Esophagus squamous epithelium (tissue), 5 donors: ENCODE measurements at regions not wholly inside any gene's neighbourhood (a gene's known extent, or its start where the extent isn't known, plus 50 kb on each side); places are given as distances from the start of the nearest gene placed in this dataset.
"Not testable (repeated sequence)": the region's sequence is repeated elsewhere in the genome, so short reads cannot be mapped to it uniquely, and the experiment has no call there.

Source experiments
- DNase-seq: peaks from one replicate; lab custom pipeline; 2025; lab: John Stamatoyannopoulos, UW
- H3K27ac ChIP-seq, 4 donors: fragments of 200-600 bp; sonication (generic); one replicate each; pipeline ENCODE4 v1.5.1; 2016 to 2019; ENCODE audit warnings: mild to moderate bottlenecking in 1 of 4
- H3K27me3 ChIP-seq, 4 donors: fragments of 200-600 bp; sonication (generic); 1 replicate in 3 of 4; 2 replicates in 1 of 4; pipeline versions ENCODE4 v1.5.1 to v1.6.0; 2017 to 2021; ENCODE audit warnings: antibody characterized with exemption in 1 of 4
- H3K36me3 ChIP-seq, 3 donors: fragments of 200-600 bp; sonication (generic); one replicate each; pipeline ENCODE4 v1.5.1; 2016 to 2019
- H3K4me1 ChIP-seq, 3 donors: fragments of 200-600 bp; sonication (generic); one replicate each; pipeline ENCODE4 v1.5.1; 2017 to 2019
- H3K4me3 ChIP-seq, 4 donors: fragments of 200-600 bp; sonication (generic); 1 replicate in 3 of 4; 2 replicates in 1 of 4; pipeline ENCODE4 v1.5.1; 2016 to 2019; ENCODE audit warnings: mild to moderate bottlenecking in 2 of 4, moderate library complexity in 1 of 4
- H3K9me3 ChIP-seq, 3 donors: fragments of 200-600 bp; sonication (generic); one replicate each; pipeline ENCODE4 v1.5.1; 2016 to 2019
- CTCF ChIP-seq, 6 experiments: fragments of 450-650 bp in 4 of 6; fragments of 200-600 bp in 2 of 6; sonication (generic) in 2 of 6; IDR thresholded peaks; one replicate each; pipeline ENCODE4 v1.5.1; 2016 to 2019; ENCODE audit warnings: antibody characterized with exemption in 6 of 6, mild to moderate bottlenecking in 4 of 6, moderate library complexity in 4 of 6
- POLR2A ChIP-seq, 4 donors: fragments of 450-650 bp; IDR thresholded peaks; one replicate each; pipeline ENCODE4 v1.6.1; 2017; ENCODE audit warnings: antibody characterized with exemption in 4 of 4, mild to moderate bottlenecking in 4 of 4, moderate library complexity in 3 of 4
- WGBS, 2 donors: methylation state at CpG; one replicate each; pipeline ENCODE4 v1.1.5; 2018; 5-methylcytosine and 5-hydroxymethylcytosine counted together
- intact Hi-C: fragments of 100-400 bp; cut with DNase I; formaldehyde crosslinking; loops from one replicate; pipeline ENCODE4 v1.15.0; 2022
- donor health status: DM: yes; HTN: yes; CAD: no.

GRCh38 chr4:12022409-12022808, 593.7 kb upstream of the HS3ST1 start:
- Histone ChIP-seq H3K9me3 (no peaks in the 10 kb centered on the region), H3K36me3 (no peaks in the 10 kb centered on the region), H3K4me3 (no peak overlapping the region), H3K27ac (no peak overlapping the region), H3K27me3 (no peaks in the 10 kb centered on the region), H3K4me1 (no peaks in the 10 kb centered on the region)
- WGBS, 2 donors: 94 to 100% methylated on average over 2 of the region's 2 CpGs
- DNase-seq: no peak
- intact Hi-C loops: no loop called here
- TF ChIP-seq POLR2A (IDR thresholded peaks at IDR 0.05): no peak

GRCh38 chr4:12016729-12017128, 588.0 kb upstream of the HS3ST1 start:
- 75 to 85% methylated on average over 1 of the region's 1 CpG for WGBS, 2 donors
- Histone ChIP-seq H3K4me1 (no peaks in the 10 kb centered on the region), H3K4me3 (no peak overlapping the region), H3K27me3 (no peaks in the 10 kb centered on the region), H3K36me3 (no peaks in the 10 kb centered on the region), H3K9me3 (peaks cover 0 to 11% (median 0%) of the 10 kb centered on the region in 3 donors), H3K27ac (no peak overlapping the region)
- DNase-seq: no peak
- intact Hi-C loops: no loop called here
- TF ChIP-seq POLR2A (IDR thresholded peaks at IDR 0.05): no peak
- no peak for TF ChIP-seq CTCF (IDR thresholded peaks at IDR 0.05)

- no peak for TF ChIP-seq POLR2A (IDR thresholded peaks at IDR 0.05)
- TF ChIP-seq CTCF (IDR thresholded peaks at IDR 0.05): no peak
- intact Hi-C loops: no loop called here
Measured at GRCh38 chr4:12005471-12005870, 576.8 kb upstream of the HS3ST1 start.

GRCh38 chr4:11996581-11996980, 567.9 kb upstream of the HS3ST1 start:
- H3K27ac ChIP-seq, H3K4me3 ChIP-seq, intact Hi-C loops, DNase-seq, H3K27me3 ChIP-seq, H3K4me1 ChIP-seq, H3K36me3 ChIP-seq: not testable (repeated sequence)
- 80 to 81% methylated on average over 5 of the region's 5 CpGs for WGBS, 2 donors
- peaks cover 0 to 24% (median 10%) of the 10 kb centered on the region in 3 donors for H3K9me3 ChIP-seq

More at GRCh38 chr4:12005471-12005870, 576.8 kb upstream of the HS3ST1 start:
- Histone ChIP-seq H3K4me1 (no peaks in the 10 kb centered on the region), H3K27ac (no peak overlapping the region), H3K9me3 (no peaks in the 10 kb centered on the region), H3K4me3 (no peak overlapping the region), H3K27me3 (no peaks in the 10 kb centered on the region), H3K36me3 (no peaks in the 10 kb centered on the region)
- DNase-seq: no peak

- Histone ChIP-seq H3K36me3 (no peaks in the 10 kb centered on the region), H3K9me3 (no peaks in the 10 kb centered on the region), H3K4me3 (no peak overlapping the region), H3K4me1 (no peaks in the 10 kb centered on the region), H3K27me3 (no peaks in the 10 kb centered on the region), H3K27ac (no peak overlapping the region)
- TF ChIP-seq CTCF (IDR thresholded peaks at IDR 0.05) (no peak), POLR2A (IDR thresholded peaks at IDR 0.05) (no peak)
- 57 to 64% methylated on average over 3 of the region's 3 CpGs for WGBS, 2 donors
- intact Hi-C loops: no loop called here
- DNase-seq: no peak
Measured at GRCh38 chr4:11976726-11977263, 548.1 kb upstream of the HS3ST1 start.

GRCh38 chr4:11973270-11973669, 544.6 kb upstream of the HS3ST1 start:
- Histone ChIP-seq H3K27ac (no peak overlapping the region), H3K4me3 (no peak overlapping the region), H3K9me3 (no peaks in the 10 kb centered on the region), H3K36me3 (no peaks in the 10 kb centered on the region), H3K4me1 (no peaks in the 10 kb centered on the region), H3K27me3 (no peaks in the 10 kb centered on the region)
- WGBS, 2 donors: 71 to 81% methylated on average over 2 of the region's 2 CpGs
- intact Hi-C loops: no loop called here
- TF ChIP-seq CTCF (IDR thresholded peaks at IDR 0.05) (no peak), POLR2A (IDR thresholded peaks at IDR 0.05) (no peak)
- DNase-seq: no peak
